ENCODE measurements at regions not wholly inside any gene's neighbourhood (a gene's known extent, or its start where the extent isn't known, plus 50 kb on each side); places are given as distances from the start of the nearest gene placed in this dataset.

GRCh38 chr3:15151166-15151565 lies 52.2 kb upstream of the RBSN start:
- TF ChIP-seq, protein P1, sequence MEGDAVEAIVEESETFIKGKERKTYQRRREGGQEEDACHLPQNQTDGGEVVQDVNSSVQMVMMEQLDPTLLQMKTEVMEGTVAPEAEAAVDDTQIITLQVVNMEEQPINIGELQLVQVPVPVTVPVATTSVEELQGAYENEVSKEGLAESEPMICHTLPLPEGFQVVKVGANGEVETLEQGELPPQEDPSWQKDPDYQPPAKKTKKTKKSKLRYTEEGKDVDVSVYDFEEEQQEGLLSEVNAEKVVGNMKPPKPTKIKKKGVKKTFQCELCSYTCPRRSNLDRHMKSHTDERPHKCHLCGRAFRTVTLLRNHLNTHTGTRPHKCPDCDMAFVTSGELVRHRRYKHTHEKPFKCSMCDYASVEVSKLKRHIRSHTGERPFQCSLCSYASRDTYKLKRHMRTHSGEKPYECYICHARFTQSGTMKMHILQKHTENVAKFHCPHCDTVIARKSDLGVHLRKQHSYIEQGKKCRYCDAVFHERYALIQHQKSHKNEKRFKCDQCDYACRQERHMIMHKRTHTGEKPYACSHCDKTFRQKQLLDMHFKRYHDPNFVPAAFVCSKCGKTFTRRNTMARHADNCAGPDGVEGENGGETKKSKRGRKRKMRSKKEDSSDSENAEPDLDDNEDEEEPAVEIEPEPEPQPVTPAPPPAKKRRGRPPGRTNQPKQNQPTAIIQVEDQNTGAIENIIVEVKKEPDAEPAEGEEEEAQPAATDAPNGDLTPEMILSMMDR (IDR thresholded peaks at IDR 0.05; ENCODE audit: insufficient read depth, low read length, poor library complexity, severe bottlenecking) = no peak
- no peaks in the 10 kb centered on the region; the same call in 1 of the 2 replicates for H3K27me3 ChIP-seq (replicated peaks; ENCODE audit: control insufficient read depth, insufficient read depth, low read length)
- no peak for DNase-seq (ENCODE audit: extremely low read depth, insufficient read length)
- no peaks in the 10 kb centered on the region for H3K36me3 ChIP-seq (ENCODE audit: control insufficient read depth, insufficient read depth, low read length)
- H3K4me3 ChIP-seq (replicated peaks; ENCODE audit: low read depth, low read length) = no peak overlapping the region

GRCh38 chr3:15152184-15152583 lies 53.2 kb upstream of the RBSN start:
- Histone ChIP-seq H3K4me3 (replicated peaks; ENCODE audit: low read depth, low read length) (no peak overlapping the region), H3K27me3 (replicated peaks; ENCODE audit: control insufficient read depth, insufficient read depth, low read length) (no peaks in the 10 kb centered on the region), H3K36me3 (ENCODE audit: control insufficient read depth, insufficient read depth, low read length) (no peaks in the 10 kb centered on the region)
- DNase-seq (ENCODE audit: extremely low read depth, insufficient read length) = peak; percentile 13
- TF ChIP-seq, protein P1 (IDR thresholded peaks at IDR 0.05; ENCODE audit: insufficient read depth, low read length, poor library complexity, severe bottlenecking) = no peak

DNA sequence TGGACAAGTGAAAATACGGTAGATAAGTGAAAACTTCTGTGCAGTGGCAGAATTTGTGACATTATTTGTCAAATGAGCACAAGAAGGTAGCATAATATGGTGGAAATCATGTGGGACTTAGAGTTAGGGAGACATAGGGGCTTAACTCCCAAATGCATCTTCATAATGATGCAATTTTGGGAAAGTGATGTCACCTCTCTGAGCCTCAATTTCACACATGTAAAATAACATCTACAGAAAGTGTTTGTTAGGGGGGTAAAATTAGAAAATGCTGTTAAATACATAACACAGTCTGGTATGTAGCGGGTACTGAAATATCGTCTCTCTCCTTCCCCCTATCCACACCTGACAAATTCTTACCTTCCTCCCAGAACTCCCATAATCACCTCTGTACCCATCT lies 52.9 kb upstream of the CAPN7 start:
- no peaks in the 10 kb centered on the region for H3K27me3 ChIP-seq (replicated peaks; ENCODE audit: control insufficient read depth, insufficient read depth, low read length)
- TF ChIP-seq, protein P1 (IDR thresholded peaks at IDR 0.05; ENCODE audit: insufficient read depth, low read length, poor library complexity, severe bottlenecking) = no peak
- no peak for DNase-seq (ENCODE audit: extremely low read depth, insufficient read length)

DNA sequence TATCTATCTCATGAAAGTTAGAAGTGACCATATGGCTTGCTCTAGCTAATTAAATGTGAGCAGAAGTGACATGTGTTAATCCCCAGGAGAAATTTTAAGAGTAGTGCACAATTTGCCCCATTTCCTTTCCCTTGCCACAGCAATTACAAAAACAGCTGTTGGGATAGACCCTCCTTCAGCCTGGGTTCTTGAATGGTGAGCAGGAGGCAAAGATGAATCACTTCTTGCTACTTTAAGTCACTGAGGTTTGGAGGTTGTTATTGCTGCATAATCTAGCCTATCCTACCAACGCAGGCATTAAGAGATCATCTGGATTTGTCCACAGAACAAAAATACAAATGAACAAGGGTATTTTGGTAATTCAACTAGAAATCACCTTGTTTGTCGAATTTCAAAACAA lies 51.7 kb upstream of the CAPN7 start:
- Histone ChIP-seq H3K36me3 (ENCODE audit: control insufficient read depth, insufficient read depth, low read length) (no peaks in the 10 kb centered on the region), H3K27me3 (replicated peaks; ENCODE audit: control insufficient read depth, insufficient read depth, low read length) (no peaks in the 10 kb centered on the region), H3K4me3 (replicated peaks; ENCODE audit: low read depth, low read length) (no peak overlapping the region)
- DNase-seq (ENCODE audit: extremely low read depth, insufficient read length) = no peak
- TF ChIP-seq, protein P1 (IDR thresholded peaks at IDR 0.05; ENCODE audit: insufficient read depth, low read length, poor library complexity, severe bottlenecking) = no peak

More for the DNA sequence above, 52.9 kb upstream of the CAPN7 start:
- no peaks in the 10 kb centered on the region for H3K36me3 ChIP-seq (ENCODE audit: control insufficient read depth, insufficient read depth, low read length)
- H3K4me3 ChIP-seq (replicated peaks; ENCODE audit: low read depth, low read length) = no peak overlapping the region

GRCh38 chr3:15155840-15156360 lies 50.1 kb upstream of the CAPN7 start:
- no peak for DNase-seq (ENCODE audit: extremely low read depth, insufficient read length)
- Histone ChIP-seq H3K4me3 (replicated peaks; ENCODE audit: low read depth, low read length) (no peak overlapping the region), H3K36me3 (ENCODE audit: control insufficient read depth, insufficient read depth, low read length) (no peaks in the 10 kb centered on the region), H3K27me3 (replicated peaks; ENCODE audit: control insufficient read depth, insufficient read depth, low read length) (no peaks in the 10 kb centered on the region)
- TF ChIP-seq, protein P1 (IDR thresholded peaks at IDR 0.05; ENCODE audit: insufficient read depth, low read length, poor library complexity, severe bottlenecking) = no peak
